Endodermal cell (in vitro differentiated cells): ENCODE measurements at regions not wholly inside any gene's neighbourhood (a gene's known extent, or its start where the extent isn't known, plus 50 kb on each side); places are given as distances from the start of the nearest gene placed in this dataset.

Source experiments
- DNase-seq: peaks from one replicate; pipeline ENCODE4 v3.0.0-alpha.2; 2017
- H3K27ac ChIP-seq: 2 replicates; pipeline ENCODE4 v1.5.1; 2013; ENCODE audit warnings: mild to moderate bottlenecking, low read depth, low read length, moderate library complexity
- H3K27me3 ChIP-seq: 2 replicates; pipeline ENCODE4 v1.6.1; 2013; ENCODE audit warnings: mild to moderate bottlenecking, low read length, moderate library complexity; ENCODE audit not compliant: insufficient read depth, control insufficient read depth, poor library complexity, severe bottlenecking
- H3K36me3 ChIP-seq: 2 replicates; pipeline ENCODE4 v1.7.0; 2013; ENCODE audit warnings: mild to moderate bottlenecking, low read length, moderate library complexity; ENCODE audit not compliant: control insufficient read depth, insufficient read depth
- H3K4me1 ChIP-seq: one replicate; pipeline ENCODE4 v1.7.0; 2013; ENCODE audit warnings: low read length; ENCODE audit not compliant: control insufficient read depth, insufficient read depth
- H3K4me3 ChIP-seq: 2 replicates; pipeline ENCODE4 v1.5.1; 2013; ENCODE audit warnings: mild to moderate bottlenecking, low read length, moderate library complexity
- H3K9ac ChIP-seq: 2 replicates; pipeline ENCODE4 v1.6.1; 2013; ENCODE audit warnings: mild to moderate bottlenecking, low read length, moderate library complexity; ENCODE audit not compliant: poor library complexity, severe bottlenecking; ENCODE audit errors: extremely low read depth
- H3K9me3 ChIP-seq: 2 replicates; pipeline ENCODE4 v1.6.1; 2013; ENCODE audit warnings: mild to moderate bottlenecking, low read length, moderate library complexity; ENCODE audit not compliant: control insufficient read depth
- H3K27ac Mint-ChIP-seq: 2 replicates; pipeline ENCODE4 v1.8.0; 2020; ENCODE audit warnings: mixed read lengths
- H3K27me3 Mint-ChIP-seq: 2 replicates; pipeline ENCODE4 v1.8.0; 2021; ENCODE audit warnings: mild to moderate bottlenecking, mixed read lengths; ENCODE audit not compliant: insufficient read depth
- H3K36me3 Mint-ChIP-seq: 2 replicates; pipeline ENCODE4 v1.8.0; 2020; ENCODE audit warnings: low read depth, mixed read lengths
- H3K4me1 Mint-ChIP-seq: 2 replicates; pipeline ENCODE4 v1.8.0; 2020; ENCODE audit warnings: mixed read lengths
- H3K4me3 Mint-ChIP-seq: 2 replicates; pipeline ENCODE4 v1.8.0; 2020; ENCODE audit warnings: mild to moderate bottlenecking, moderate library complexity, mixed read lengths
- H3K9me3 Mint-ChIP-seq: 2 replicates; pipeline ENCODE4 v1.8.0; 2020; ENCODE audit warnings: mild to moderate bottlenecking, mixed read lengths
- CTCF ChIP-seq: fragments of 200-600 bp; sonication (generic); conservative IDR thresholded peaks from 2 replicates; pipeline ENCODE4 v1.5.0; 2021; ENCODE audit warnings: antibody characterized with exemption, mild to moderate bottlenecking
- WGBS, 2 experiments: methylation state at CpG; one replicate each; pipeline versions ENCODE4 v1.1.5 to v1.1.7; 2013; ENCODE audit warnings: missing lambda C conversion rate in 2 of 2, mixed read lengths in 1 of 2; ENCODE audit not compliant: insufficient coverage in 1 of 2, insufficient read length in 1 of 2; 5-methylcytosine and 5-hydroxymethylcytosine counted together

GRCh38 chr15:26075770-26076169 is 212.6 kb upstream of the ATP10A start:
- H3K27me3 Mint-ChIP-seq: no peaks in the 10 kb centered on the region
- no peaks in the 10 kb centered on the region for H3K36me3 Mint-ChIP-seq
- WGBS, 2 experiments: 80% methylated on average over 3 of the region's 4 CpGs; no CpG with 5 or more reads in 1 of the 2 experiments

GRCh38 chr15:26073430-26074333 is 210.6 kb upstream of the ATP10A start:
- H3K36me3 Mint-ChIP-seq: no peaks in the 10 kb centered on the region
- H3K4me1 ChIP-seq: no peaks in the 10 kb centered on the region
- no peak overlapping the region for H3K4me3 ChIP-seq
- peaks cover 2% of the 10 kb centered on the region for H3K4me1 Mint-ChIP-seq
- no peaks in the 10 kb centered on the region for H3K9me3 Mint-ChIP-seq
- H3K27ac Mint-ChIP-seq: no peak overlapping the region
- no peak overlapping the region for H3K27ac ChIP-seq
- H3K4me3 Mint-ChIP-seq: no peak overlapping the region
- no peak overlapping the region for H3K9ac ChIP-seq
- H3K9me3 ChIP-seq: peaks cover 8% of the 10 kb centered on the region
- peak; percentile 55 for TF ChIP-seq CTCF
- 67 to 78% methylated on average over 3 to 5 of the region's 6 CpGs for WGBS, 2 experiments
- no peak for DNase-seq
- H3K27me3 Mint-ChIP-seq: no peaks in the 10 kb centered on the region
- H3K36me3 ChIP-seq: no peaks in the 10 kb centered on the region
- no peaks in the 10 kb centered on the region for H3K27me3 ChIP-seq

More at GRCh38 chr15:26075770-26076169, 212.6 kb upstream of the ATP10A start:
- Histone ChIP-seq H3K4me1 (no peaks in the 10 kb centered on the region), H3K27me3 (no peaks in the 10 kb centered on the region), H3K27ac (no peak overlapping the region), H3K9ac (no peak overlapping the region), H3K9me3 (peaks cover 8% of the 10 kb centered on the region), H3K36me3 (no peaks in the 10 kb centered on the region), H3K4me3 (no peak overlapping the region)
- TF ChIP-seq CTCF: no peak
- Mint-ChIP-seq H3K9me3 (no peaks in the 10 kb centered on the region), H3K4me1 (no peaks in the 10 kb centered on the region), H3K27ac (no peak overlapping the region), H3K4me3 (no peak overlapping the region)
- DNase-seq: no peak

- TF ChIP-seq CTCF: no peak
- no peak overlapping the region for H3K27ac ChIP-seq
- no peaks in the 10 kb centered on the region for H3K4me1 ChIP-seq
- H3K4me1 Mint-ChIP-seq: peaks cover 5% of the 10 kb centered on the region
- H3K9ac ChIP-seq: no peak overlapping the region
- no peaks in the 10 kb centered on the region for H3K9me3 Mint-ChIP-seq
- no peaks in the 10 kb centered on the region for H3K27me3 Mint-ChIP-seq
- no peaks in the 10 kb centered on the region for H3K36me3 ChIP-seq
- no peak overlapping the region for H3K4me3 Mint-ChIP-seq
- 80 to 89% methylated on average over 3 to 8 of the region's 8 CpGs for WGBS, 2 experiments
- H3K36me3 Mint-ChIP-seq: no peaks in the 10 kb centered on the region
- H3K9me3 ChIP-seq: no peaks in the 10 kb centered on the region
- H3K4me3 ChIP-seq: no peak overlapping the region
- no peak overlapping the region for H3K27ac Mint-ChIP-seq
- DNase-seq: no peak
- no peaks in the 10 kb centered on the region for H3K27me3 ChIP-seq
These were observed 207.0 kb upstream of the ATP10A start for GRCh38 chr15:26070095-26070532.
